NB4 (cell line): ENCODE measurements at regions not wholly inside any gene's neighbourhood (a gene's known extent, or its start where the extent isn't known, plus 50 kb on each side); places are given as distances from the start of the nearest gene placed in this dataset.

Source experiments
- MYC ChIP-seq: IDR thresholded peaks from 2 replicates; pipeline ENCODE4 v1.6.1; 2011; ENCODE audit warnings: low read depth, low read length
- POLR2A ChIP-seq: IDR thresholded peaks from 2 replicates; pipeline ENCODE4 v1.6.1; 2011; ENCODE audit warnings: mild to moderate bottlenecking; ENCODE audit not compliant: insufficient read length; ENCODE audit errors: extremely low read depth
- TF ChIP-seq, protein P1 (sequence below): IDR thresholded peaks from one replicate; pipeline ENCODE4 v1.5.1; 2012; ENCODE audit warnings: low read depth, low read length
- TF ChIP-seq, protein P2 (sequence below): IDR thresholded peaks from 2 replicates; pipeline ENCODE4 v1.6.1; 2011; ENCODE audit warnings: low read depth, low read length

DNA sequence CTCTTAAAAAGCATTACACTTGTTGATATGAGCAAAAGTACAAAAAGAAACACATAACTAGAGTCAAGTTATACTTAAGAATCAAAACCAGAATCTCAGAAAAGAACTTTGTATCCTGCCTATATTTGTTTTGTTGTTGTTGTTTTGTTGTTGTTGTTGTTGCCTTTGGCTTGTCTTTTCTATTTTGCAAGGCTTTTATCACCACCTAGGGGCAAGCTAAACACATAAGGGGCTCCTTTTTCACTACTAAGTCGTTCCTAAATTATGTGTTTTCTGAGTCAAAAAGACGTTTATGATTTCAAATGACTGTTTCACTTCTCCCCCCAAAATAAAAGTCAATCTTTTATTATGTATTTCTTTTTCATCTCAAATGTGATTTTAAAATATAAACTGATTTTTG, 250.2 kb downstream of the RBM26 start:
- TF ChIP-seq, protein P1, sequence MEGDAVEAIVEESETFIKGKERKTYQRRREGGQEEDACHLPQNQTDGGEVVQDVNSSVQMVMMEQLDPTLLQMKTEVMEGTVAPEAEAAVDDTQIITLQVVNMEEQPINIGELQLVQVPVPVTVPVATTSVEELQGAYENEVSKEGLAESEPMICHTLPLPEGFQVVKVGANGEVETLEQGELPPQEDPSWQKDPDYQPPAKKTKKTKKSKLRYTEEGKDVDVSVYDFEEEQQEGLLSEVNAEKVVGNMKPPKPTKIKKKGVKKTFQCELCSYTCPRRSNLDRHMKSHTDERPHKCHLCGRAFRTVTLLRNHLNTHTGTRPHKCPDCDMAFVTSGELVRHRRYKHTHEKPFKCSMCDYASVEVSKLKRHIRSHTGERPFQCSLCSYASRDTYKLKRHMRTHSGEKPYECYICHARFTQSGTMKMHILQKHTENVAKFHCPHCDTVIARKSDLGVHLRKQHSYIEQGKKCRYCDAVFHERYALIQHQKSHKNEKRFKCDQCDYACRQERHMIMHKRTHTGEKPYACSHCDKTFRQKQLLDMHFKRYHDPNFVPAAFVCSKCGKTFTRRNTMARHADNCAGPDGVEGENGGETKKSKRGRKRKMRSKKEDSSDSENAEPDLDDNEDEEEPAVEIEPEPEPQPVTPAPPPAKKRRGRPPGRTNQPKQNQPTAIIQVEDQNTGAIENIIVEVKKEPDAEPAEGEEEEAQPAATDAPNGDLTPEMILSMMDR: no peak
- TF ChIP-seq POLR2A: no peak
- no peak for TF ChIP-seq MYC
- TF ChIP-seq, protein P2, sequence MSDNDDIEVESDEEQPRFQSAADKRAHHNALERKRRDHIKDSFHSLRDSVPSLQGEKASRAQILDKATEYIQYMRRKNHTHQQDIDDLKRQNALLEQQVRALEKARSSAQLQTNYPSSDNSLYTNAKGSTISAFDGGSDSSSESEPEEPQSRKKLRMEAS: no peak
